HCT116 (cell line): ENCODE measurements at regions not wholly inside any gene's neighbourhood (a gene's known extent, or its start where the extent isn't known, plus 50 kb on each side); places are given as distances from the start of the nearest gene placed in this dataset.

ENCODE experiments used
- ATAC-seq: fragments of 200-7000 bp; cut with Tn5 transposase; 2 replicates; pipeline ENCODE4 v1.9.1; 2020; ENCODE audit warnings: mild to moderate bottlenecking, moderate library complexity
- BruUV-seq: library from RNA; stranded (reverse); fragments of 400-500 nt; replicated peaks from 2 replicates; lab custom pipeline; 2021; lab: Mats Ljungman, UMichigan
- CTCF ChIA-PET: fragments of 300-600 bp; sonication (Branson Sonifier 250); formaldehyde crosslinking; loops from one replicate; lab custom pipeline; 2021; ENCODE audit warnings: antibody characterized with exemption; lab: Charles Lee
- POLR2A ChIA-PET: fragments of 300-600, 350-600 bp; sonication (Branson Sonifier 250); formaldehyde crosslinking; loops from one replicate; lab custom pipeline; 2021; ENCODE audit warnings: antibody characterized with exemption; lab: Charles Lee
- RAD21 ChIA-PET, 2 experiments: fragments of 300-600 bp; sonication (Branson Sonifier 250); formaldehyde crosslinking; loops; one replicate each; lab custom pipeline; 2023; ENCODE audit warnings: low total read pairs in 2 of 2; ENCODE audit not compliant: uncharacterized antibody in 2 of 2, unreplicated experiment in 2 of 2, low non-redundant PET in 1 of 2; lab: Charles Lee
- DNase-seq: peaks from one replicate; pipeline ENCODE4 v3.0.0-alpha.2; 2010; ENCODE audit warnings: low read depth, low spot score
- H2AFZ ChIP-seq: fragments of 200-600 bp; shearing (Covaris generic), sonication (generic); 2 replicates; pipeline ENCODE4 v1.6.1; 2017; ENCODE audit warnings: low read depth, mixed run types, mixed read lengths, antibody characterized with exemption, low read length; ENCODE audit not compliant: poor library complexity, severe bottlenecking
- H3K27ac ChIP-seq: 2 replicates; pipeline ENCODE4 v1.5.1; 2012; ENCODE audit warnings: low read depth, low read length
- H3K27me3 ChIP-seq: fragments of 200-600 bp; sonication (generic); 2 replicates; pipeline ENCODE4 v1.6.1; 2016; ENCODE audit warnings: mixed run types, low read length, mixed read lengths; ENCODE audit not compliant: insufficient read depth
- H3K36me3 ChIP-seq, 2 experiments: fragments of 200-500 bp in 1 of 2; fragments of 200-600 bp in 1 of 2; sonication (Bioruptor generic) in 1 of 2; sonication (generic) in 1 of 2; 2 replicates each; pipeline versions ENCODE4 v1.5.1 to v1.6.1; 2014 to 2016; ENCODE audit warnings: low read length in 2 of 2, inconsistent platforms in 1 of 2, mixed read lengths in 1 of 2, mixed run types in 1 of 2; ENCODE audit not compliant: insufficient read depth in 2 of 2, control insufficient read depth in 1 of 2
- H3K4me1 ChIP-seq, 2 experiments: fragments of 200-600 bp in 1 of 2; sonication (generic) in 1 of 2; 2 replicates each; pipeline versions ENCODE4 v1.5.1 to v1.6.1; 2012 to 2017; ENCODE audit warnings: low read length in 2 of 2, inconsistent platforms in 1 of 2, mild to moderate bottlenecking in 1 of 2, mixed read lengths in 1 of 2, mixed run types in 1 of 2, moderate library complexity in 1 of 2; ENCODE audit not compliant: insufficient read depth in 2 of 2, control insufficient read depth in 1 of 2
- H3K4me2 ChIP-seq: fragments of 200-600 bp; sonication (generic); 2 replicates; pipeline ENCODE4 v1.6.1; 2017; ENCODE audit warnings: mixed run types, low read length, mixed read lengths
- H3K4me3 ChIP-seq, 2 experiments: fragments of 200-600 bp in 1 of 2; sonication (generic) in 1 of 2; replicated peaks in 1 of 2; 2 replicates each; pipeline ENCODE4 v1.5.1; 2011 to 2016; ENCODE audit warnings: low read length in 2 of 2, control low read depth in 1 of 2, low read depth in 1 of 2, mild to moderate bottlenecking in 1 of 2, mixed read lengths in 1 of 2, mixed run types in 1 of 2
- H3K79me2 ChIP-seq: fragments of 200-600 bp; sonication (generic); 2 replicates; pipeline ENCODE4 v1.6.1; 2017; ENCODE audit warnings: mild to moderate bottlenecking, mixed run types, low read length, moderate library complexity, mixed read lengths; ENCODE audit not compliant: insufficient read depth
- H3K9ac ChIP-seq: fragments of 200-600 bp; sonication (generic); 2 replicates; pipeline ENCODE4 v1.6.1; 2016; ENCODE audit warnings: low read length, mixed read lengths
- H3K9me2 ChIP-seq: fragments of 200-600 bp; sonication (generic), shearing (Covaris generic); 2 replicates; pipeline ENCODE4 v1.6.1; 2017; ENCODE audit warnings: mixed run types, mild to moderate bottlenecking, moderate library complexity; ENCODE audit not compliant: insufficient read depth
- H3K9me3 ChIP-seq, 2 experiments: fragments of 200-500 bp in 1 of 2; fragments of 200-600 bp in 1 of 2; sonication (Bioruptor generic) in 1 of 2; sonication (generic) in 1 of 2; 2 replicates each; pipeline ENCODE4 v1.6.1; 2014 to 2017; ENCODE audit warnings: low read length in 2 of 2, mixed read lengths in 2 of 2, inconsistent platforms in 1 of 2, low read depth in 1 of 2, mild to moderate bottlenecking in 1 of 2, mixed run types in 1 of 2, moderate library complexity in 1 of 2; ENCODE audit not compliant: control insufficient read depth in 1 of 2, insufficient read depth in 1 of 2
- H4K20me1 ChIP-seq: fragments of 200-600 bp; sonication (generic), shearing (Covaris generic); 2 replicates; pipeline ENCODE4 v1.6.1; 2017; ENCODE audit warnings: mixed run types, mild to moderate bottlenecking, moderate library complexity; ENCODE audit not compliant: insufficient read depth
- EGR1 ChIP-seq: IDR thresholded peaks from 2 replicates; pipeline ENCODE4 v1.6.1; 2012; ENCODE audit warnings: low read depth
- POLR2A ChIP-seq: IDR thresholded peaks from 2 replicates; pipeline ENCODE4 v1.7.0; 2011; ENCODE audit warnings: borderline replicate concordance; ENCODE audit not compliant: insufficient read depth, insufficient read length; ENCODE audit errors: extremely low read depth
- SP1 ChIP-seq: IDR thresholded peaks from 2 replicates; pipeline ENCODE4 v1.6.1; 2012; ENCODE audit warnings: low read depth
- SRF ChIP-seq: IDR thresholded peaks from 2 replicates; pipeline ENCODE4 v1.6.1; 2012; ENCODE audit warnings: low read depth
- YY1 ChIP-seq: IDR thresholded peaks from 2 replicates; pipeline ENCODE4 v1.6.1; 2011; ENCODE audit warnings: low read length, low read depth, moderate library complexity, mild to moderate bottlenecking; ENCODE audit not compliant: insufficient replicate concordance; ENCODE audit errors: extremely low read depth
- ZFX ChIP-seq: fragments of 450-650 bp; IDR thresholded peaks from 2 replicates; pipeline ENCODE4 v1.6.1; 2017
- intact Hi-C: fragments of 100-400 bp; cut with micrococcal nuclease; formaldehyde crosslinking; loops from 2 replicates; pipeline ENCODE4 v1.10.0; 2022
- TF ChIP-seq, protein P1 (sequence below): IDR thresholded peaks from 2 replicates; pipeline ENCODE4 v1.6.1; 2012
- TF ChIP-seq, protein P2 (sequence below): IDR thresholded peaks from 2 replicates; pipeline ENCODE4 v1.6.1; 2012; ENCODE audit warnings: low read depth

DNA sequence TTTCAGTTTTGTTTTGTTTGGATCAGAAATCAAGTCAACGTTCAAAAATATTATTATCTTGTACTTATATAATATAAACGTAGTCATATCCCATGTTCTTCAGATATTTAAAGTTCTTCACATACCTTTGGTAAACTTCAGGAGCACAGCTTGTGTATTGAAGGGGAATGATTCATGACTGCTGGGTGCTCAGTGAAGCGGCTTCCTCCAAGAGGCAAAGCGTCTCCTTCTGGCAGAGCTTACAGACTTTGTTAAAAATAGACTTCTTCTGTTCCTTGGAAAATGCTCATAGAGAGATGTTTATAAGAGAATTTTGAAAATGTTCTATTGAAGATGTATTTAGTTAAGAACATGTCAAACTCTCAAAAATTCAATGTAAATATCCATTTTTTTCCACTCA, 155.6 kb upstream of the CNTNAP4 start:
- H3K4me1 ChIP-seq = no peaks in the 10 kb centered on the region
- TF ChIP-seq SRF = no peak
- no peak for TF ChIP-seq EGR1
- TF ChIP-seq YY1 = no peak
- no peak for TF ChIP-seq ZFX
- no peak for TF ChIP-seq POLR2A
- TF ChIP-seq SP1 = no peak
- TF ChIP-seq, protein P1, sequence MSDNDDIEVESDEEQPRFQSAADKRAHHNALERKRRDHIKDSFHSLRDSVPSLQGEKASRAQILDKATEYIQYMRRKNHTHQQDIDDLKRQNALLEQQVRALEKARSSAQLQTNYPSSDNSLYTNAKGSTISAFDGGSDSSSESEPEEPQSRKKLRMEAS = no peak
- TF ChIP-seq, protein P2, sequence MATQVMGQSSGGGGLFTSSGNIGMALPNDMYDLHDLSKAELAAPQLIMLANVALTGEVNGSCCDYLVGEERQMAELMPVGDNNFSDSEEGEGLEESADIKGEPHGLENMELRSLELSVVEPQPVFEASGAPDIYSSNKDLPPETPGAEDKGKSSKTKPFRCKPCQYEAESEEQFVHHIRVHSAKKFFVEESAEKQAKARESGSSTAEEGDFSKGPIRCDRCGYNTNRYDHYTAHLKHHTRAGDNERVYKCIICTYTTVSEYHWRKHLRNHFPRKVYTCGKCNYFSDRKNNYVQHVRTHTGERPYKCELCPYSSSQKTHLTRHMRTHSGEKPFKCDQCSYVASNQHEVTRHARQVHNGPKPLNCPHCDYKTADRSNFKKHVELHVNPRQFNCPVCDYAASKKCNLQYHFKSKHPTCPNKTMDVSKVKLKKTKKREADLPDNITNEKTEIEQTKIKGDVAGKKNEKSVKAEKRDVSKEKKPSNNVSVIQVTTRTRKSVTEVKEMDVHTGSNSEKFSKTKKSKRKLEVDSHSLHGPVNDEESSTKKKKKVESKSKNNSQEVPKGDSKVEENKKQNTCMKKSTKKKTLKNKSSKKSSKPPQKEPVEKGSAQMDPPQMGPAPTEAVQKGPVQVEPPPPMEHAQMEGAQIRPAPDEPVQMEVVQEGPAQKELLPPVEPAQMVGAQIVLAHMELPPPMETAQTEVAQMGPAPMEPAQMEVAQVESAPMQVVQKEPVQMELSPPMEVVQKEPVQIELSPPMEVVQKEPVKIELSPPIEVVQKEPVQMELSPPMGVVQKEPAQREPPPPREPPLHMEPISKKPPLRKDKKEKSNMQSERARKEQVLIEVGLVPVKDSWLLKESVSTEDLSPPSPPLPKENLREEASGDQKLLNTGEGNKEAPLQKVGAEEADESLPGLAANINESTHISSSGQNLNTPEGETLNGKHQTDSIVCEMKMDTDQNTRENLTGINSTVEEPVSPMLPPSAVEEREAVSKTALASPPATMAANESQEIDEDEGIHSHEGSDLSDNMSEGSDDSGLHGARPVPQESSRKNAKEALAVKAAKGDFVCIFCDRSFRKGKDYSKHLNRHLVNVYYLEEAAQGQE = no peak
- ChIA-PET POLR2A (no interaction called here), RAD21 (no interaction called here), CTCF (no interaction called here)
- no peak overlapping the region for H3K4me2 ChIP-seq
- no TSS peak for BruUV-seq
- H3K9ac ChIP-seq = no peak overlapping the region
- no peaks in the 10 kb centered on the region for H3K27me3 ChIP-seq
- H4K20me1 ChIP-seq = no peaks in the 10 kb centered on the region
- H3K9me2 ChIP-seq = no peaks in the 10 kb centered on the region
- H2AFZ ChIP-seq = no peak overlapping the region
- H3K79me2 ChIP-seq = no peaks in the 10 kb centered on the region
- no peak for ATAC-seq
- H3K36me3 ChIP-seq = no peaks in the 10 kb centered on the region
- no peak overlapping the region for H3K4me3 ChIP-seq
- peaks cover 0 to 5% of the 10 kb centered on the region in 2 experiments; a peak in 1 of 4 replicates for H3K9me3 ChIP-seq
- no peak for DNase-seq
- H3K27ac ChIP-seq = no peak overlapping the region
- intact Hi-C loops = no loop called here
